ENCODE measurements at regions not wholly inside any gene's neighbourhood (a gene's known extent, or its start where the extent isn't known, plus 50 kb on each side); places are given as distances from the start of the nearest gene placed in this dataset.

GRCh38 chr3:71851878-71852277 lies 66.9 kb upstream of the PROK2 start:
- TF ChIP-seq EZH2phosphoT487 (IDR thresholded peaks at IDR 0.05; ENCODE audit: low read length): no peak
- TF ChIP-seq, protein P1, sequence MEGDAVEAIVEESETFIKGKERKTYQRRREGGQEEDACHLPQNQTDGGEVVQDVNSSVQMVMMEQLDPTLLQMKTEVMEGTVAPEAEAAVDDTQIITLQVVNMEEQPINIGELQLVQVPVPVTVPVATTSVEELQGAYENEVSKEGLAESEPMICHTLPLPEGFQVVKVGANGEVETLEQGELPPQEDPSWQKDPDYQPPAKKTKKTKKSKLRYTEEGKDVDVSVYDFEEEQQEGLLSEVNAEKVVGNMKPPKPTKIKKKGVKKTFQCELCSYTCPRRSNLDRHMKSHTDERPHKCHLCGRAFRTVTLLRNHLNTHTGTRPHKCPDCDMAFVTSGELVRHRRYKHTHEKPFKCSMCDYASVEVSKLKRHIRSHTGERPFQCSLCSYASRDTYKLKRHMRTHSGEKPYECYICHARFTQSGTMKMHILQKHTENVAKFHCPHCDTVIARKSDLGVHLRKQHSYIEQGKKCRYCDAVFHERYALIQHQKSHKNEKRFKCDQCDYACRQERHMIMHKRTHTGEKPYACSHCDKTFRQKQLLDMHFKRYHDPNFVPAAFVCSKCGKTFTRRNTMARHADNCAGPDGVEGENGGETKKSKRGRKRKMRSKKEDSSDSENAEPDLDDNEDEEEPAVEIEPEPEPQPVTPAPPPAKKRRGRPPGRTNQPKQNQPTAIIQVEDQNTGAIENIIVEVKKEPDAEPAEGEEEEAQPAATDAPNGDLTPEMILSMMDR (IDR thresholded peaks at IDR 0.05; ENCODE audit: low read length): no peak
- TF ChIP-seq EZH2 (optimal IDR thresholded peaks at IDR 0.05; ENCODE audit: low read depth, low read length): no peak
